DOHH2 (cell line): ENCODE measurements at regions not wholly inside any gene's neighbourhood (a gene's known extent, or its start where the extent isn't known, plus 50 kb on each side); places are given as distances from the start of the nearest gene placed in this dataset.

Experiments
- CTCF ChIP-seq: fragments of 200-600 bp; sonication (generic); IDR thresholded peaks from one replicate; pipeline ENCODE4 v1.5.1; 2014; ENCODE audit warnings: antibody characterized with exemption, mild to moderate bottlenecking, low read depth, low read length; ENCODE audit not compliant: poor library complexity, severe bottlenecking
- EZH2phosphoT487 ChIP-seq: fragments of 200-600 bp; sonication (generic); IDR thresholded peaks from 2 replicates; pipeline ENCODE4 v1.6.1; 2017; ENCODE audit warnings: borderline replicate concordance, mild to moderate bottlenecking, antibody characterized with exemption, low read length, moderate library complexity, mixed read lengths

- TF ChIP-seq CTCF (no peak), EZH2phosphoT487 (no peak)
These were observed 806.8 kb downstream of the AACS start for GRCh38 chr12:125871811-125872594.
